ENCODE measurements at regions not wholly inside any gene's neighbourhood (a gene's known extent, or its start where the extent isn't known, plus 50 kb on each side); places are given as distances from the start of the nearest gene placed in this dataset.
"Not testable (repeated sequence)": the region's sequence is repeated elsewhere in the genome, so short reads cannot be mapped to it uniquely, and the experiment has no call there.

DNA sequence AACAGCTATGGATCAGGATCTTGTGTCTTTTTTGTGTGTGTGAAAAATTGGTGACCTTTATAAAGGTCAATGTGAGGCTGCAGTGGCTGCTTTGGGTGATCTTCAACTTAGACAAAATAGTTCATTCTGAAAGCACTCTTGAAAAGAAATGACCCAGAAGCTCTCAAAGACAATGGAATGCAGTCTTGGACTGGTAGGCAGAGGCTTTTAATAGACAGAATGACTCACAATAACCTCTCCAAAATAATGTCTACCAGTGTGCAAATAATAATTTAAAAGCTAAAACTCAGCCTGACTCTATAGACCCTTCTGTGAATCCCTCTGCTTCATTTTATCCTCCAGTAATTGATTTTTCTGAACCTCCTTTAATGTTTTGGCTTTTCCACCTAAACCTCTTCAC lies 310.0 kb downstream of the SRGAP2C start:
- not testable (repeated sequence) for TF ChIP-seq CEBPB, POLR2A (IDR thresholded peaks at IDR 0.05; ENCODE audit: low read depth, low read length)
- TF ChIP-seq, protein P1, sequence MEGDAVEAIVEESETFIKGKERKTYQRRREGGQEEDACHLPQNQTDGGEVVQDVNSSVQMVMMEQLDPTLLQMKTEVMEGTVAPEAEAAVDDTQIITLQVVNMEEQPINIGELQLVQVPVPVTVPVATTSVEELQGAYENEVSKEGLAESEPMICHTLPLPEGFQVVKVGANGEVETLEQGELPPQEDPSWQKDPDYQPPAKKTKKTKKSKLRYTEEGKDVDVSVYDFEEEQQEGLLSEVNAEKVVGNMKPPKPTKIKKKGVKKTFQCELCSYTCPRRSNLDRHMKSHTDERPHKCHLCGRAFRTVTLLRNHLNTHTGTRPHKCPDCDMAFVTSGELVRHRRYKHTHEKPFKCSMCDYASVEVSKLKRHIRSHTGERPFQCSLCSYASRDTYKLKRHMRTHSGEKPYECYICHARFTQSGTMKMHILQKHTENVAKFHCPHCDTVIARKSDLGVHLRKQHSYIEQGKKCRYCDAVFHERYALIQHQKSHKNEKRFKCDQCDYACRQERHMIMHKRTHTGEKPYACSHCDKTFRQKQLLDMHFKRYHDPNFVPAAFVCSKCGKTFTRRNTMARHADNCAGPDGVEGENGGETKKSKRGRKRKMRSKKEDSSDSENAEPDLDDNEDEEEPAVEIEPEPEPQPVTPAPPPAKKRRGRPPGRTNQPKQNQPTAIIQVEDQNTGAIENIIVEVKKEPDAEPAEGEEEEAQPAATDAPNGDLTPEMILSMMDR (conservative IDR thresholded peaks at IDR 0.05; ENCODE audit: low read depth, low read length) = not testable (repeated sequence)
